ENCODE measurements at regions not wholly inside any gene's neighbourhood (a gene's known extent, or its start where the extent isn't known, plus 50 kb on each side); places are given as distances from the start of the nearest gene placed in this dataset.
"Not testable (repeated sequence)": the region's sequence is repeated elsewhere in the genome, so short reads cannot be mapped to it uniquely, and the experiment has no call there.

DNA sequence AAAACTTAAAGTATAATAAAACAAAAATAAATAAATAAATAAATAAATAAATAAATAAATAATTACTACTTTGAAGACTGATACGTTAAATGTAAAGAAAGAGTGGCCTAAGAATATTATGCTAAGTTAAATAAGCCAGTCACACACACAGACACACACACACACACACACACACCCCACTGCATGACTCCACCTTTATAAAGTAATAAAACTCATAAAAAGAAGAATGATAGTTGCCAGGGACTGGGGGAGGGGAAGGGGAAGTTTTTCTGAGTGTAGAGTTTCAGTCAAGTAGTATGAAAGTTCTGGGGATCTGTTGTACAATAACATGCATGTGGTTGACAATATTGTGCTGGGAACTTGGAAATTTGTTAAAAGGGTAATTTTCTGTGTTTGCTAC is 1237.5 kb upstream of the GYPC start (continued):
- TF ChIP-seq, protein P1, sequence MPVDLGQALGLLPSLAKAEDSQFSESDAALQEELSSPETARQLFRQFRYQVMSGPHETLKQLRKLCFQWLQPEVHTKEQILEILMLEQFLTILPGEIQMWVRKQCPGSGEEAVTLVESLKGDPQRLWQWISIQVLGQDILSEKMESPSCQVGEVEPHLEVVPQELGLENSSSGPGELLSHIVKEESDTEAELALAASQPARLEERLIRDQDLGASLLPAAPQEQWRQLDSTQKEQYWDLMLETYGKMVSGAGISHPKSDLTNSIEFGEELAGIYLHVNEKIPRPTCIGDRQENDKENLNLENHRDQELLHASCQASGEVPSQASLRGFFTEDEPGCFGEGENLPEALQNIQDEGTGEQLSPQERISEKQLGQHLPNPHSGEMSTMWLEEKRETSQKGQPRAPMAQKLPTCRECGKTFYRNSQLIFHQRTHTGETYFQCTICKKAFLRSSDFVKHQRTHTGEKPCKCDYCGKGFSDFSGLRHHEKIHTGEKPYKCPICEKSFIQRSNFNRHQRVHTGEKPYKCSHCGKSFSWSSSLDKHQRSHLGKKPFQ (CRISPR knock-in tag; IDR thresholded peaks at IDR 0.05; ENCODE audit: insufficient replicate concordance) = no peak
- TF ChIP-seq ARNT2 (CRISPR knock-in tag; IDR thresholded peaks at IDR 0.05; ENCODE audit: low read depth) (no peak), SUZ12 (IDR thresholded peaks at IDR 0.05; ENCODE audit: low read depth, low read length) (no peak), ZBTB21 (CRISPR knock-in tag; IDR thresholded peaks at IDR 0.05) (no peak), KAT2B (IDR thresholded peaks at IDR 0.05; ENCODE audit: borderline replicate concordance, low read depth, low read length) (no peak), PCBP1 (IDR thresholded peaks at IDR 0.05; ENCODE audit: borderline replicate concordance, low read depth, low read length) (no peak)

DNA sequence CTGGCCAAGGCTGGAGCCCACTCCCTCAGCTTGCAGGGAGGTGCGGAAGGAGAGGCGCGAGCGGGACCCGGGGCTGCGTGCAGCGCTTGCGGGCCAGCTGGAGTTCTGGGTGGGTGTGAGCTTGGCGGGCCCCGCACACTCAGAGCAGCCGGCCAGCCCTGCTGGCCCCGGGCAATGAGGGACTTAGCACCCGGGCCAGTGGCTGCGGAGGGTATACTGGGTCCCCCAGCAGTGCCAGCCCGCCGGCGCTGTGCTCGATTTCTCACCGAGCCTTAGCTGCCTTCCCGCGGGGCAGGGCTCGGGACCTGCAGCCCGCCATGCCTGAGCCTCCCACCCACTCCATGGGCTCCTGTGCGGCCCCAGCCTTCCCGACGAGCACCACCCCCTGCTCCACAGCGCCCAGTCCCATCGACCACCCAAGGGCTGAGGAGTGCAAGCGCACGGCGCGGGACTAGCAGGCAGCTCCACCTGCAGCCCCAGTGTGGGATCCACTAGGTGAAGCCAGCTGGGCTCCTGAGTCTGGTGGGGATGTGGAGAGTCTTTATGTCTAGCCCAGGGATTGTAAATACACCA is 1233.7 kb upstream of the GYPC start:
- peaks cover 66% of the 10 kb centered on the region for H3K9me3 ChIP-seq (ENCODE audit: low read length)
- BruUV-seq (replicated peaks); ATAC-seq; H3K9ac ChIP-seq (ENCODE audit: insufficient read depth, low read depth, low read length); H3K4me2 ChIP-seq (ENCODE audit: low read depth, low read length); H4K20me1 ChIP-seq (ENCODE audit: insufficient read depth, low read length); H3K27ac ChIP-seq (ENCODE audit: extremely low read length, insufficient read depth, low read length); H3K79me2 ChIP-seq (ENCODE audit: insufficient read depth, low read length); in situ Hi-C loops (cut with HindIII; ENCODE audit: extremely low pct_ligation_motif_present, low pct_unique_long_range_greater_than_20kb); CTCF ChIA-PET (ENCODE audit: low intra/inter-chr PET ratio, low total read pairs); H3K4me3 ChIP-seq (replicated peaks in 1 of 3; ENCODE audit: insufficient read depth in 1 of 3, low read depth in 2 of 3, low read length in 3 of 3); intact Hi-C loops (cut with micrococcal nuclease; ENCODE audit: unreplicated experiment); POLR2A ChIA-PET; H3K27me3 ChIP-seq (ENCODE audit: control insufficient read depth in 1 of 2, insufficient read depth in 2 of 2, low read length in 2 of 2); FAIRE-seq; H3K36me3 ChIP-seq (replicated peaks in 1 of 2; ENCODE audit: control insufficient read depth in 1 of 2, insufficient read depth in 2 of 2, low read length in 2 of 2); H3K4me1 ChIP-seq (ENCODE audit: insufficient read depth, low read length); H2AFZ ChIP-seq (ENCODE audit: low read length); DNase-seq (ENCODE audit: low spot score): not testable (repeated sequence)
- WGBS (ENCODE audit: low lambda C conversion rate) = 82% methylated on average over 11 of the region's 32 CpGs

Measured in HepG2 (cell line).